ENCODE measurements at regions not wholly inside any gene's neighbourhood (a gene's known extent, or its start where the extent isn't known, plus 50 kb on each side); places are given as distances from the start of the nearest gene placed in this dataset.

GRCh38 chr9:115635680-115636383, 517.8 kb upstream of the PAPPA start:
- Mint-ChIP-seq H3K9me3 (ENCODE audit: insufficient read depth) (no peaks in the 10 kb centered on the region), H3K4me1 (ENCODE audit: low read depth) (no peaks in the 10 kb centered on the region), H3K27ac (no peak overlapping the region), H3K36me3 (ENCODE audit: low read depth) (no peaks in the 10 kb centered on the region), H3K4me3 (no peak overlapping the region), H3K27me3 (ENCODE audit: low read depth) (no peaks in the 10 kb centered on the region)
- ATAC-seq (no peak), DNase-seq (no peak)
- ChIA-PET CTCF (no interaction called here), POLR2A (interaction anchor here (1.3 kb wide), 1 partner anchor 8 kb away, joined by 3 read pairs; no protein-coding TSS in a partner anchor)

GRCh38 chr9:115636596-115636995, 517.0 kb upstream of the PAPPA start:
- H3K27ac Mint-ChIP-seq: no peak overlapping the region
- no peaks in the 10 kb centered on the region for H3K4me1 Mint-ChIP-seq (ENCODE audit: low read depth)
- DNase-seq: no peak
- no peaks in the 10 kb centered on the region for H3K36me3 Mint-ChIP-seq (ENCODE audit: low read depth)
- no peak for ATAC-seq
- no peak overlapping the region for H3K4me3 Mint-ChIP-seq
- CTCF ChIA-PET: no interaction called here
- H3K9me3 Mint-ChIP-seq (ENCODE audit: insufficient read depth): no peaks in the 10 kb centered on the region
- POLR2A ChIA-PET: interaction anchor here (1.3 kb wide), 1 partner anchor 9 kb away, joined by 3 read pairs; no protein-coding TSS in a partner anchor
- H3K27me3 Mint-ChIP-seq (ENCODE audit: low read depth): no peaks in the 10 kb centered on the region

- Mint-ChIP-seq H3K27ac (no peak overlapping the region), H3K4me3 (no peak overlapping the region), H3K36me3 (ENCODE audit: low read depth) (no peaks in the 10 kb centered on the region), H3K27me3 (ENCODE audit: low read depth) (no peaks in the 10 kb centered on the region), H3K9me3 (ENCODE audit: insufficient read depth) (no peaks in the 10 kb centered on the region), H3K4me1 (ENCODE audit: low read depth) (no peaks in the 10 kb centered on the region)
- POLR2A ChIA-PET: interaction anchor here (0.6 kb wide), 2 partner anchors 31 to 46 kb away, joined by 3 to 4 read pairs; no protein-coding TSS in a partner anchor
- DNase-seq (no peak), ATAC-seq (no peak)
- CTCF ChIA-PET: no interaction called here
Measured at GRCh38 chr9:115637661-115638060, 515.9 kb upstream of the PAPPA start.

GRCh38 chr9:115640887-115641286, 512.7 kb upstream of the PAPPA start:
- H3K9me3 Mint-ChIP-seq (ENCODE audit: insufficient read depth): no peaks in the 10 kb centered on the region
- ATAC-seq: no peak
- no peak overlapping the region for H3K27ac Mint-ChIP-seq
- no peaks in the 10 kb centered on the region for H3K27me3 Mint-ChIP-seq (ENCODE audit: low read depth)
- H3K36me3 Mint-ChIP-seq (ENCODE audit: low read depth): no peaks in the 10 kb centered on the region
- no peaks in the 10 kb centered on the region for H3K4me1 Mint-ChIP-seq (ENCODE audit: low read depth)
- CTCF ChIA-PET: no interaction called here
- H3K4me3 Mint-ChIP-seq: no peak overlapping the region
- DNase-seq: no peak
- POLR2A ChIA-PET: no interaction called here

- Mint-ChIP-seq H3K9me3 (ENCODE audit: insufficient read depth) (no peaks in the 10 kb centered on the region), H3K4me3 (no peak overlapping the region), H3K4me1 (ENCODE audit: low read depth) (no peaks in the 10 kb centered on the region), H3K27ac (no peak overlapping the region), H3K36me3 (ENCODE audit: low read depth) (no peaks in the 10 kb centered on the region), H3K27me3 (ENCODE audit: low read depth) (no peaks in the 10 kb centered on the region)
- ATAC-seq (no peak), DNase-seq (no peak)
- ChIA-PET POLR2A (no interaction called here), CTCF (no interaction called here)
Measured at GRCh38 chr9:115642285-115642684, 511.3 kb upstream of the PAPPA start.

- no peaks in the 10 kb centered on the region for H3K9me3 Mint-ChIP-seq (ENCODE audit: insufficient read depth)
- no peak overlapping the region for H3K4me3 Mint-ChIP-seq
- no peaks in the 10 kb centered on the region for H3K4me1 Mint-ChIP-seq (ENCODE audit: low read depth)
- H3K36me3 Mint-ChIP-seq (ENCODE audit: low read depth): no peaks in the 10 kb centered on the region
- CTCF ChIA-PET: no interaction called here
- no peaks in the 10 kb centered on the region for H3K27me3 Mint-ChIP-seq (ENCODE audit: low read depth)
- ATAC-seq: no peak
- no peak overlapping the region for H3K27ac Mint-ChIP-seq
- no peak for DNase-seq
- POLR2A ChIA-PET: no interaction called here
Measured at GRCh38 chr9:115643948-115644727, 509.5 kb upstream of the PAPPA start.

- ATAC-seq (no peak), DNase-seq (no peak)
- Mint-ChIP-seq H3K4me3 (no peak overlapping the region), H3K36me3 (ENCODE audit: low read depth) (no peaks in the 10 kb centered on the region), H3K4me1 (ENCODE audit: low read depth) (no peaks in the 10 kb centered on the region), H3K9me3 (ENCODE audit: insufficient read depth) (no peaks in the 10 kb centered on the region), H3K27ac (no peak overlapping the region), H3K27me3 (ENCODE audit: low read depth) (no peaks in the 10 kb centered on the region)
- POLR2A ChIA-PET: no interaction called here
- CTCF ChIA-PET: no interaction called here
Measured at GRCh38 chr9:115649991-115650472, 503.6 kb upstream of the PAPPA start.

- ChIA-PET POLR2A (no interaction called here), CTCF (no interaction called here)
- H3K27me3 Mint-ChIP-seq (ENCODE audit: low read depth): no peaks in the 10 kb centered on the region
- H3K9me3 Mint-ChIP-seq (ENCODE audit: insufficient read depth): no peaks in the 10 kb centered on the region
- H3K36me3 Mint-ChIP-seq (ENCODE audit: low read depth): no peaks in the 10 kb centered on the region
- ATAC-seq (no peak), DNase-seq (no peak)
- H3K4me1 Mint-ChIP-seq (ENCODE audit: low read depth): no peaks in the 10 kb centered on the region
- no peak overlapping the region for H3K27ac Mint-ChIP-seq
- no peak overlapping the region for H3K4me3 Mint-ChIP-seq
Measured at GRCh38 chr9:115650768-115651167, 502.8 kb upstream of the PAPPA start.

- POLR2A ChIA-PET: no interaction called here
- CTCF ChIA-PET: no interaction called here
- DNase-seq: no peak
Measured at GRCh38 chr9:115651461-115651860, 502.1 kb upstream of the PAPPA start.

GRCh38 chr9:115653171-115653606, 500.4 kb upstream of the PAPPA start:
- DNase-seq (no peak), ATAC-seq (no peak)
- H3K4me3 Mint-ChIP-seq: no peak overlapping the region
- POLR2A ChIA-PET: no interaction called here
- H3K27me3 Mint-ChIP-seq (ENCODE audit: low read depth): no peaks in the 10 kb centered on the region
- no peaks in the 10 kb centered on the region for H3K9me3 Mint-ChIP-seq (ENCODE audit: insufficient read depth)
- H3K4me1 Mint-ChIP-seq (ENCODE audit: low read depth): no peaks in the 10 kb centered on the region
- no peaks in the 10 kb centered on the region for H3K36me3 Mint-ChIP-seq (ENCODE audit: low read depth)
- CTCF ChIA-PET: no interaction called here
- H3K27ac Mint-ChIP-seq: no peak overlapping the region

More at GRCh38 chr9:115651461-115651860, 502.1 kb upstream of the PAPPA start:
- Mint-ChIP-seq H3K27ac (no peak overlapping the region), H3K4me1 (ENCODE audit: low read depth) (no peaks in the 10 kb centered on the region), H3K36me3 (ENCODE audit: low read depth) (no peaks in the 10 kb centered on the region), H3K4me3 (no peak overlapping the region), H3K27me3 (ENCODE audit: low read depth) (no peaks in the 10 kb centered on the region), H3K9me3 (ENCODE audit: insufficient read depth) (no peaks in the 10 kb centered on the region)
- ATAC-seq: no peak

GRCh38 chr9:115657695-115658094, 495.9 kb upstream of the PAPPA start:
- no peak for ATAC-seq
- Mint-ChIP-seq H3K27me3 (ENCODE audit: low read depth) (no peaks in the 10 kb centered on the region), H3K27ac (no peak overlapping the region), H3K4me3 (no peak overlapping the region), H3K4me1 (ENCODE audit: low read depth) (no peaks in the 10 kb centered on the region), H3K9me3 (ENCODE audit: insufficient read depth) (no peaks in the 10 kb centered on the region), H3K36me3 (ENCODE audit: low read depth) (no peaks in the 10 kb centered on the region)
- DNase-seq: no peak
- ChIA-PET CTCF (no interaction called here), POLR2A (no interaction called here)

GRCh38 chr9:115665519-115665918, 488.1 kb upstream of the PAPPA start:
- no peaks in the 10 kb centered on the region for H3K27me3 Mint-ChIP-seq (ENCODE audit: low read depth)
- no peaks in the 10 kb centered on the region for H3K36me3 Mint-ChIP-seq (ENCODE audit: low read depth)
- no peaks in the 10 kb centered on the region for H3K4me1 Mint-ChIP-seq (ENCODE audit: low read depth)
- no peak overlapping the region for H3K27ac Mint-ChIP-seq
- ChIA-PET CTCF (no interaction called here), POLR2A (no interaction called here)
- DNase-seq: no peak
- no peak overlapping the region for H3K4me3 Mint-ChIP-seq
- ATAC-seq: no peak
- no peaks in the 10 kb centered on the region for H3K9me3 Mint-ChIP-seq (ENCODE audit: insufficient read depth)
